Naive B cell (primary cell): ENCODE measurements at regions not wholly inside any gene's neighbourhood (a gene's known extent, or its start where the extent isn't known, plus 50 kb on each side); places are given as distances from the start of the nearest gene placed in this dataset.
"Not testable (repeated sequence)": the region's sequence is repeated elsewhere in the genome, so short reads cannot be mapped to it uniquely, and the experiment has no call there.

ENCODE experiments used
- ATAC-seq, 2 donors: fragments of 150-1000 bp; cut with Tn5 transposase; 2 replicates each; pipeline ENCODE4 v1.10.0; 2021; ENCODE audit warnings: low read depth in 2 of 2, mild to moderate bottlenecking in 2 of 2, moderate library complexity in 2 of 2
- DNase-seq: peaks from one replicate; pipeline ENCODE4 v3.0.0; 2022
- H3K27ac Mint-ChIP-seq, 6 donors: one replicate each; pipeline ENCODE4 v1.8.0; 2020 to 2022; ENCODE audit warnings: mild to moderate bottlenecking in 6 of 6, mixed read lengths in 6 of 6, moderate library complexity in 5 of 6, inconsistent platforms in 2 of 6
- H3K27me3 Mint-ChIP-seq, 3 donors: one replicate each; pipeline ENCODE4 v1.8.0; 2021 to 2022; ENCODE audit warnings: mixed read lengths in 3 of 3, mild to moderate bottlenecking in 1 of 3
- H3K36me3 Mint-ChIP-seq, 2 donors: one replicate each; pipeline ENCODE4 v1.8.0; 2020 to 2022; ENCODE audit warnings: mixed read lengths in 2 of 2, inconsistent platforms in 1 of 2, mild to moderate bottlenecking in 1 of 2
- H3K4me1 Mint-ChIP-seq, 3 donors: one replicate each; pipeline ENCODE4 v1.8.0; 2020 to 2022; ENCODE audit warnings: mixed read lengths in 3 of 3, inconsistent platforms in 1 of 3, mild to moderate bottlenecking in 1 of 3, moderate library complexity in 1 of 3
- H3K4me3 Mint-ChIP-seq, 8 donors: one replicate each; pipeline ENCODE4 v1.8.0; 2020 to 2022; ENCODE audit warnings: mild to moderate bottlenecking in 8 of 8, mixed read lengths in 8 of 8, moderate library complexity in 8 of 8, inconsistent platforms in 2 of 8
- H3K9me3 Mint-ChIP-seq, 7 donors: one replicate each; pipeline ENCODE4 v1.8.0; 2020 to 2022; ENCODE audit warnings: mixed read lengths in 7 of 7, mild to moderate bottlenecking in 5 of 7, inconsistent platforms in 2 of 7, moderate library complexity in 1 of 7

DNA sequence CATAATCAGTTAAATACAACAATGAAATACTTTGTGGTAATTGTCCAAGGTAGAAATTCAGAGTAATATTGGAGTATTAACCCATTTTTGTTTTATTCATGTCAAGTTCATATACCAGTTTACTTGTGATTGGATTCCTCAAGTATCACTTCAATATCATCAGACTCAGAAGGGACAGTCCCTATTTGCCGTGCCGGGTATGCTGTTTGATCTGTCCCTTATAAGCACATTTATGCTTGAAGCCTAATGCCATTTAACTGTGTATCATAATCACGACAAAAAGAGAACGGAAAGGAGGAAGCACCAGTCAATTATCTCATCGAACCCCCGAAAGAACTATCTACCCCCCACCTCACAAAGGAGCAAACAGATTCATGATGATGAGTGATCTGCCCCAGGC is 171.0 kb upstream of the TBL1X start:
- Mint-ChIP-seq H3K36me3 (no peaks in the 10 kb centered on the region), H3K4me3 (no peak overlapping the region), H3K4me1 (peaks cover 6 to 23% (median 10%) of the 10 kb centered on the region in 3 donors), H3K27ac (peak overlapping the region in 1 of 6 donors; percentile 43), H3K9me3 (peaks cover 0 to 3% (median 0%) of the 10 kb centered on the region in 7 donors), H3K27me3 (peaks cover 27 to 54% (median 32%) of the 10 kb centered on the region in 3 donors)
- ATAC-seq (peak in 1 of 2 donors; percentile 27), DNase-seq (no peak)

DNA sequence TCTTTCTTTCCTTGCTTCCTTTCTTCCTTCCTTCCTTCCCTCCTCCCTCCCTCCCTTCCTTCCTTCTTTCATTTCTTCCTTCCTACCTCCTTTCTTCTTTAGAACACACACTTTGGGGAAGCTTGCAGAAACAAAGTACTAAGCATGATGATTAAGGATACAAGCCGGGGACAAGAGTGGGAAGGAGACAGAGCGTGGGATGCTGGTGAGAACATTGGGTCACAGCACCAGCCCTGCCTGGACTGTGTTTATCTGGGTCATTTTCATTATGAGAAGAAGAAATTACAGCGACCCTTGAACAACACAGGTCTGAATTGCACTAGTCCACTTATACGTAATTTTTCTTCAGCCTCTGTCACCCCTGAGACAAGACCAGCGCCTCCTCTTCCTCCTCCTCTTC is 169.3 kb upstream of the TBL1X start:
- Mint-ChIP-seq H3K4me1 (peaks cover 6 to 30% (median 10%) of the 10 kb centered on the region in 3 donors), H3K27me3 (peaks cover 28 to 52% (median 32%) of the 10 kb centered on the region in 3 donors), H3K27ac (no peak overlapping the region), H3K4me3 (no peak overlapping the region), H3K36me3 (peaks cover 0 to 2% of the 10 kb centered on the region in 2 donors), H3K9me3 (peaks cover 0 to 3% (median 2%) of the 10 kb centered on the region in 7 donors)
- ATAC-seq (no peak), DNase-seq (no peak)

DNA sequence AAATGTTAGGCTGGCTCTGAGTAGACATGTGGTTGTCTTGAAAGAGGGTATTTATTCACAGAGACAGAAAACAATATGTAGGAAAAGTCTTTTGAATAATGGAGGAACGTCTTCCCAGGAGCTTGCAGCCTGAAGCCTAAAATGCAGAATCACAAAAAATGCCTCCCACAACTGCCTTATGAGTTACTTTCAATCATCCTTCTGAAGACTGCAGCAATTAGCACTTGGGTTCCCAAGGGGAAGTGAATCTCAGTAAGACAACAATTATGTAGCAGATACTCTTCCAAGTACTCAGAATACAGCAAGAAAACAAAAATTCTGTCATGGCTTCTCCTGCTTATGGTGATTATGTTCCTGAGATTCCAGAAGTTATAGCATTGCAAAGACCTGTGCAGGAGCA is 166.6 kb upstream of the TBL1X start:
- ATAC-seq: no peak
- Mint-ChIP-seq H3K4me3 (no peak overlapping the region), H3K4me1 (peaks cover 0 to 17% (median 10%) of the 10 kb centered on the region in 3 donors)

DNA sequence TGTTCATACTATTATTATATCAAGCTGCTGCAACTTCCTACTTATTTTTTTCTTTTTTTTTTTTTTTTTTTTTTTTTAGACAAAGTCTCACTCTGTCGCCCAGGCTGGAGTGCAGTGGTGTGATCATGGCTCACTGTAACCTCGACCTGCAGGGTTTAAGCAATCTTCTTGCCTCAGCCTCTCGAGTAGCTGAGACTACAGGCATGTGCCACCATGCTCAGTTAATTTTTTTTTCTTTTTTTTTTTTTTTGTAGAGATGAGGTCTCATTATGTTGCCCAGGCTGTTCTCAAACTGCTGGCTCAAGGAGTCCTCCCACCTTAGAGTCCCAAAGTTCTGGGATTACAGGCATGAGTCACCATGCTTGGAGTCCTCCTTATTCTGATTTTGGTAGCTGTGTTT is 165.2 kb upstream of the TBL1X start:
- ATAC-seq, DNase-seq, H3K9me3 Mint-ChIP-seq, H3K4me3 Mint-ChIP-seq: not testable (repeated sequence)
- peaks cover 4 to 12% of the 10 kb centered on the region in 2 donors for H3K36me3 Mint-ChIP-seq
- H3K27me3 Mint-ChIP-seq: peaks cover 0 to 24% (median 3%) of the 10 kb centered on the region in 3 donors
- peak overlapping the region in 1 of 6 donors; percentile 37 for H3K27ac Mint-ChIP-seq
- peaks cover 0 to 11% (median 4%) of the 10 kb centered on the region in 3 donors for H3K4me1 Mint-ChIP-seq

More for the DNA sequence above, 166.6 kb upstream of the TBL1X start:
- DNase-seq: no peak
- peaks cover 8 to 34% (median 9%) of the 10 kb centered on the region in 3 donors for H3K27me3 Mint-ChIP-seq
- H3K27ac Mint-ChIP-seq: no peak overlapping the region
- peaks cover 4 to 7% of the 10 kb centered on the region in 2 donors for H3K36me3 Mint-ChIP-seq
- H3K9me3 Mint-ChIP-seq: peaks cover 0 to 8% (median 2%) of the 10 kb centered on the region in 7 donors

DNA sequence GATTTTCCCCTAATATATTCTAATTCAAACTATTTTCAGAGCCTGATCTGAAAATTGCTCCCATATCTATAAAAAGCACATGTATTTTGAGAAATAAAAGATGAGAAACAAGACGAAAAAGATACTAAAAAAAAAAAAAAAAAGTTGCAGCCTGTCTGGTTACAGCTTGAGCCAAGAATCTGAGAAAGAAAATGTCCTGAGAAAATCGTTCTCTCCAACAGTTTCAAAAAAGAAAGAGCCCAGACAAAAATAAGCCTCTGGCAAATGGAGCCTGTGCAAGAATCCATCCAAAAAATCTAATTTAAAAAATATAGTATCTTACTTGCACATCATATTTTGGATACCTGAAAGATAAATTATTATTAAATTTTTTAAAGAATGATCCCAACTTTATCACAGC is 163.0 kb upstream of the TBL1X start:
- ATAC-seq: no peak

DNA sequence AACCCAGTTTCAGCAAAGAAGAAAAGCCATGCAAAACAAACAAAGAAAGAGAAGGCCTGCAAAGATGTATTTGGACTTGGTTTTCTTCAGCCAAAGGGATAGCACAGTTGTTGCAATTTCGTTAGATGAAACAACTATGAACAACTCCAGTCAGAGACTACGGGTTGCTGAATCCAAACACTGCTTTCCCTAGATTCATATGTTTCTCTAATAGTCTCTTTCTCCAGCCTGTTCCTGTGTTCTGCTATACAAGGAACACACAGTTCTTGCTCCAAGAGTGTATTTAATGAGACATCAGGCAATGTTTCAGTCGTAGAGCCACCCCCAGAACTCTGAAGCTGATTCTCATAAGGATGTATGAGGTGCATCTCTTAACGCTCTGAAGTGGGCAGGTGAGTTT is 162.5 kb upstream of the TBL1X start:
- Mint-ChIP-seq H3K9me3 (peaks cover 0 to 8% (median 4%) of the 10 kb centered on the region in 7 donors), H3K27ac (no peak overlapping the region), H3K4me1 (peaks cover 0 to 11% (median 0%) of the 10 kb centered on the region in 3 donors), H3K27me3 (peaks cover 0 to 13% (median 3%) of the 10 kb centered on the region in 3 donors), H3K36me3 (peaks cover 4 to 12% of the 10 kb centered on the region in 2 donors), H3K4me3 (no peak overlapping the region)
- no peak for ATAC-seq
- DNase-seq: no peak

More for the DNA sequence above, 163.0 kb upstream of the TBL1X start:
- H3K9me3 Mint-ChIP-seq: peaks cover 0 to 8% (median 4%) of the 10 kb centered on the region in 7 donors
- H3K27ac Mint-ChIP-seq: peak overlapping the region in 1 of 6 donors; percentile 63
- peaks cover 0 to 11% (median 0%) of the 10 kb centered on the region in 3 donors for H3K4me1 Mint-ChIP-seq
- H3K4me3 Mint-ChIP-seq: no peak overlapping the region
- peaks cover 0 to 13% (median 3%) of the 10 kb centered on the region in 3 donors for H3K27me3 Mint-ChIP-seq
- no peak for DNase-seq
- H3K36me3 Mint-ChIP-seq: peaks cover 4 to 12% of the 10 kb centered on the region in 2 donors

DNA sequence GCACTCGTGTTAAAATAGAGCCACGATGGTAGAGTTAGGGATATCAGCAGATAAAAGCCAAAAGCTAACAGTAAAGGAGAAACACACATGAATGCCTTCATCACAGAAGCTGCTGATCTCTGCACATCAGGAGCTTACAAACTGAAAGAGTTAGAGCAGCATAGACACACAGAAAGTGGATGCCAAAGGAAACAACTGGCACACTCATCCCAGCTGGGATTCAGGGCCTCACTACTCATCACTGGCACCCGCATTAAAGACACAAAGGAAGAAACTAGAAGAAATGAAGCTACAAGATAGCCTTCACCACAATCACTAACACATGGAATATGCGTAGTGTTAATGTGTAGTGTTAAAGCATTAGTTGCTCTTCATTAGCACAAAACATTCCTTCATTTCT is 156.4 kb upstream of the TBL1X start:
- H3K9me3 Mint-ChIP-seq: peaks cover 0 to 7% (median 2%) of the 10 kb centered on the region in 7 donors
- DNase-seq: no peak
- H3K27me3 Mint-ChIP-seq: peaks cover 0 to 4% (median 3%) of the 10 kb centered on the region in 3 donors
- H3K36me3 Mint-ChIP-seq: peaks cover 0 to 3% of the 10 kb centered on the region in 2 donors
- H3K4me3 Mint-ChIP-seq: no peak overlapping the region
- peaks cover 4 to 9% (median 5%) of the 10 kb centered on the region in 3 donors for H3K4me1 Mint-ChIP-seq
- no peak overlapping the region for H3K27ac Mint-ChIP-seq
- no peak for ATAC-seq

DNA sequence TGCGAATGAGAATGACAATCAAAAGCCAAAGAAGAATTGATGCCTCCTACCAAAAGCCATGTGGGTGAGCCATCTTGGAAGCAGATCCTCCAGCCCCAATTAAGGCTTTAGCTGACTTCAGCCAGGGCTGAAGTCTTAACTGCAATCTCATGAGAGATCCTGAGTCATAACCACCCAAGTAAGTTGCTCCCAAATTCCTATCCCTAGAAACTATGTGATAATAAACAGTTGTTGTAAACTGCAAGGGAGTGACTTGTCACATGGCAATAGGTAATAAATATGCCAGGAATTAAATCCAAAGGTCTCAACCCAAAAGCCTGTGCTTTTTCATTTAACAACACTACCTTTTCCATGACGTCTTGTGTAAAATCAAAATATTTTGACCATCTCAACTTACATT is 154.2 kb upstream of the TBL1X start:
- DNase-seq: no peak
- H3K9me3 Mint-ChIP-seq: peaks cover 0 to 8% (median 2%) of the 10 kb centered on the region in 7 donors
- peaks cover 0 to 4% (median 0%) of the 10 kb centered on the region in 3 donors for H3K27me3 Mint-ChIP-seq
- H3K4me3 Mint-ChIP-seq: no peak overlapping the region
- no peak for ATAC-seq
- peaks cover 5 to 13% (median 6%) of the 10 kb centered on the region in 3 donors for H3K4me1 Mint-ChIP-seq
- H3K36me3 Mint-ChIP-seq: no peaks in the 10 kb centered on the region
- H3K27ac Mint-ChIP-seq: no peak overlapping the region

DNA sequence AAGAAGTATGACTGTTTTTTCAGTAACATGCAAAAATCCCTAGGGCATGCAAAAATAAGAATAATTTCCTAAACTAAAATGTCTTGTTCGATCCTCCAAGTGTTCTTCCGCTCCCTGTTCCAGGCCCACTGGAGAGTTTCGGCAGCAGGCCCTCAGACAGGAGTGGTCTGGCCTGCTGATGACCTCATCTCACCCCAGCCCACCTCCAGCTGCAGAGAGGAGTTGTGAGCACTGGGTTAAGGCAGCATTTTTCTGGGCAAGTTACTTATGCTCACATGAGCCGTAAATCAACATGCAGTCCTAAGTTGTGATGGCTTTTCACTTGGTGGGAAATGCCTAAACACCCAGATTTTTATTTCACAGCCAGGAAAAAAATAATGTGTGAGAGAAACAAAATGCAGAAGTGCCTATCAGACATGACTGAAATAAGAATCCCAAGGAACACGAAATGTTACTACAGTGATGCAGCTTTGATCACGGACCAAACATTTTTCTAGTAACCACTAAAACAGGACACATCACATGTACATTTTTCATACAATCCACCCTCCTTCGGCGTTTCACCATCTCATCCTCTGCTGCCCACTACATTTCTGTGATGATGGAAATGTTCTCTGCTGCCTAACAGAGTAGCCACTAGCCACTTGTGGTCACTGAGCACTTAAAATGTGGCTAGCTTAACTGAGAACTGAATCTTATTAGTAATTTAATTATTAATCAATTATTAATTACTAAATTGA is 153.3 kb upstream of the TBL1X start:
- ATAC-seq: no peak
- Mint-ChIP-seq H3K4me3 (no peak overlapping the region), H3K9me3 (peaks cover 0 to 8% (median 2%) of the 10 kb centered on the region in 7 donors), H3K4me1 (peaks cover 8 to 21% (median 8%) of the 10 kb centered on the region in 3 donors), H3K27me3 (peaks cover 0 to 4% (median 0%) of the 10 kb centered on the region in 3 donors), H3K36me3 (no peaks in the 10 kb centered on the region), H3K27ac (peak overlapping the region in 1 of 6 donors; percentile 49)
- no peak for DNase-seq

DNA sequence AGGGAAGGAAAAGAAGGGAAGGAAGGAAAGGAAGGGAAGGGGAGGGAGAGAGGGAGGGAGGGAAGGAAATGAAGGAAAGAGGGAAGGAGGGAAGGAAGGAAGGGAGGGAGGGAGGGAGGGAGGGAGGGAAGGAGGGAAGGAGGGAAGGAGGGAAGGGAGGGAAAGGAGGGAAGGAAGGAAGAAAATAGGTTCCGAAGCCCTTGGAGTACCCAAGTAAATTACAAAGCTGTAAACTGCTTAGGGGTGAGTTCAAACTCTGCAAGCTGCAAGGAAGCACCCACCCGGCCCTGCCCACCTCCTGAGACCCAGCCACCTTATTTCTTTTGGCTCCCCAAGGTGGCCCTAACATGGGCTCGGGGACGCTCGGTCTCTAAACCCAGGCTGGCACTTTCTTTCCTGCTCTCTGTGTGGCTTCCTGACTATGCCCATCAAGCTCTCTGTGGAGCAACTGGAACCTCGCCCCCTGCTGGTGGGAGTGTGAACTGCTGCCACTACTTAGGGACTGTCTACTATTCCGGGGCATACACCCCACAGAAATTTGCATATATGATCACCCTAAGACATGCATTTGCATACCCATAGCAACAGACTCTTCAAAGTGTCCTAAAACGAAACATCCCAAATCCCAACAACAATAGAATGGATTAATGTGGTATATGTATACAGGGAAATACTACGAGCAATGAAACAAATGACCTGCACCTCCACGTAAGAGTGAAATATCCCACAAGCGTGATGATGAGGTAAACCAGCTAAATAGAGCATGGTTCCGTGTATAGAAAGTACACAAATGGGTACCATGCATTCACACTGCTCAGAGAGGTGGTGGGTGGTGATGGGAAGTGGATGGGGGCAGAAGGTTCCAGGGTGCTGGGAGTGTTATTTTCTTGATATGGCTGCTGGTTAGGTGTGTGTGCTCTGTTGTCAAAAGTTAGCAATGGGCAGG is 151.7 kb upstream of the TBL1X start:
- peaks cover 0 to 8% (median 2%) of the 10 kb centered on the region in 7 donors for H3K9me3 Mint-ChIP-seq
- ATAC-seq (peak; percentile 58 to 72), DNase-seq (peak; percentile 17)
- no peaks in the 10 kb centered on the region for H3K36me3 Mint-ChIP-seq
- peaks cover 17 to 37% (median 24%) of the 10 kb centered on the region in 3 donors for H3K4me1 Mint-ChIP-seq
- peak overlapping the region in 4 of 6 donors; percentile 38 to 70 (median 56) for H3K27ac Mint-ChIP-seq
- H3K27me3 Mint-ChIP-seq: peaks cover 0 to 3% (median 0%) of the 10 kb centered on the region in 3 donors
- H3K4me3 Mint-ChIP-seq: peak overlapping the region in 1 of 8 donors; percentile 44

DNA sequence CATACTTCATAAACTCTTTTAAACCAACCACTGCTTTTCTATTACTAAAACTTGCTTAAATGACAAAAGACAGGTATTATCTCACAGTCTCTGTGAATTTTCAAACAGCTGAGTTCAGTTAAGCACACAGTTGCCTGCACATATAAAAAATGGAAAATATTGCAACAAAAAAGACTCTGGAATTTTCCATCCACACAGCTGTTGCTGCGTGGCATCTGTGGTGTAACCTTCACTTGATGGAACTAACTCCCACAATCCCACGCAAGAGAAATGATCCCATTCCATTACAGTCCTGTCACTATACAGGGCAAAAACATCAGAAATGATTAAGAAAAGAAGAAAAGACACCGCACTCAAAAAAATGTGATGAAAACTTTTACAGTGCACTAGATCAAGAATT is 149.8 kb upstream of the TBL1X start:
- Mint-ChIP-seq H3K4me1 (peaks cover 19 to 43% (median 25%) of the 10 kb centered on the region in 3 donors), H3K36me3 (no peaks in the 10 kb centered on the region), H3K27ac (no peak overlapping the region), H3K27me3 (no peaks in the 10 kb centered on the region), H3K4me3 (no peak overlapping the region), H3K9me3 (peaks cover 0 to 8% (median 0%) of the 10 kb centered on the region in 7 donors)
- ATAC-seq: no peak
- no peak for DNase-seq

DNA sequence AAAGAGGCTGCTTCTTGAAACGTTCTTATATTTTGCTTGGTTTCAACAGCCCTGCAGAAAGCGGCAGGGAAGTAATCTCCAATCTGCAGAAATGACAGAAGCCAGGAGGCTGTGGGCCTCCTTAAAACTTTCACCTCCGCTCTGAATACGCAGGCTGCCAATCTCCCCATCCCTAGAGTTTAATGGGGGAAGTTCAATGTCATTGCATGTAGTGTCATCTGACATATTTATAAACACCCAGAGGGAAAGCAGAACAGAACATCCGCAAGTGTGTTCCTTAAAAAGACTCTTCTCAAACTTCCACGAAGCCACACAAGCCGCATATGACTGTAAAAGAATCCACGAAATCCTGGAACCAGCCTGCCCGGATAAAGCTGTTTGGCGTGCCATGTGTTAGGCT is 148.8 kb upstream of the TBL1X start:
- H3K27ac Mint-ChIP-seq: no peak overlapping the region
- H3K36me3 Mint-ChIP-seq: no peaks in the 10 kb centered on the region
- no peaks in the 10 kb centered on the region for H3K27me3 Mint-ChIP-seq
- peaks cover 0 to 8% (median 0%) of the 10 kb centered on the region in 7 donors for H3K9me3 Mint-ChIP-seq
- peaks cover 19 to 43% (median 25%) of the 10 kb centered on the region in 3 donors for H3K4me1 Mint-ChIP-seq
- no peak for ATAC-seq
- no peak overlapping the region for H3K4me3 Mint-ChIP-seq
- DNase-seq: no peak

DNA sequence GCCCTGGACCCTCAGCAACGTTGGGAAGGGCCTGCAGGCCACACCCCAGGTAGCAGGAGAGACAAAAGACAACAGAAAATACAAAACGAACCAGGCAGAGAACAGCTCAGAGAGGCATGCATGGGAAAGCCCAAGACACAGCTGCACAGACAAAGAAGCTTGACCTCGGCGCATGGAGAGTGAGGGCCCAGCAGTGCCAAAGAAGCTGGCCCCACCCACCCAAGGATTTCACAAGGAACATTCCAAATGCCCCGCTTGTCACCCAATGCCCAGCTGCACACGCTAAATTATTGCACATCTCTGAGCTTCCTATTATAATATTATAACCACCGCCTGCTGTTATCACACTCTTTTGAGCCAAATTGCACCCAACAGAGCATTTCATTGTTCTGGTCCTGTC is 147.7 kb upstream of the TBL1X start:
- Mint-ChIP-seq H3K36me3 (no peaks in the 10 kb centered on the region), H3K4me3 (no peak overlapping the region), H3K27me3 (no peaks in the 10 kb centered on the region), H3K4me1 (peaks cover 19 to 41% (median 25%) of the 10 kb centered on the region in 3 donors), H3K27ac (no peak overlapping the region), H3K9me3 (peaks cover 0 to 8% (median 0%) of the 10 kb centered on the region in 7 donors)
- DNase-seq: no peak
- ATAC-seq: no peak
